RWPE1 (cell line): ENCODE measurements at regions not wholly inside any gene's neighbourhood (a gene's known extent, or its start where the extent isn't known, plus 50 kb on each side); places are given as distances from the start of the nearest gene placed in this dataset.

Experiments used
- CTCF ChIA-PET: fragments of 350-600 bp; sonication (Branson Sonifier 250); formaldehyde crosslinking; extraction: SDS; loops from one replicate; lab custom pipeline; 2021; lab: Yijun Ruan, JAX
- POLR2A ChIA-PET: fragments of 400-600 bp; formaldehyde crosslinking; extraction: SDS; loops from one replicate; lab custom pipeline; 2020; ENCODE audit warnings: antibody characterized with exemption; ENCODE audit not compliant: low non-redundant PET; lab: Yijun Ruan, JAX
- DNase-seq: peaks from one replicate; pipeline ENCODE4 v3.0.0; 2012; ENCODE audit warnings: low spot score
- H3K27ac ChIP-seq: fragments of 450-650 bp; 2 replicates; pipeline ENCODE4 v1.5.1; 2017
- CTCF ChIP-seq: fragments of 450-650 bp; conservative IDR thresholded peaks from 2 replicates; pipeline ENCODE4 v1.5.1; 2017; ENCODE audit warnings: low read depth, mild to moderate bottlenecking

- POLR2A ChIA-PET: no interaction called here
- no peak for TF ChIP-seq CTCF
- CTCF ChIA-PET: no interaction called here
- H3K27ac ChIP-seq: no peak overlapping the region
- no peak for DNase-seq
Observed at GRCh38 chr5:165559645-165560044, 2054.2 kb downstream of the MAT2B start.

- ChIA-PET POLR2A (no interaction called here), CTCF (no interaction called here)
- TF ChIP-seq CTCF: no peak
- H3K27ac ChIP-seq: no peak overlapping the region
- no peak for DNase-seq
Observed at GRCh38 chr5:165560648-165561047, 2055.2 kb downstream of the MAT2B start.

- POLR2A ChIA-PET: interaction anchor here (0.6 kb wide), 1 partner anchor 15 kb away, joined by 3 read pairs; no protein-coding TSS in a partner anchor
- H3K27ac ChIP-seq: no peak overlapping the region
- TF ChIP-seq CTCF: no peak
- CTCF ChIA-PET: interaction anchor here (0.6 to 1.2 kb wide), 4 partner anchors 11 to 1075 kb away, joined by 3 to 6 read pairs (median 4); no protein-coding TSS in a partner anchor
- no peak for DNase-seq
Observed at GRCh38 chr5:165565911-165566310, 2060.5 kb downstream of the MAT2B start.

- no peak for TF ChIP-seq CTCF
- ChIA-PET POLR2A (no interaction called here), CTCF (no interaction called here)
- no peak overlapping the region for H3K27ac ChIP-seq
- DNase-seq: no peak
Observed at GRCh38 chr5:165569551-165569950, 2064.1 kb downstream of the MAT2B start.

GRCh38 chr5:165573445-165573844, 2068.0 kb downstream of the MAT2B start:
- peak; percentile 20 for DNase-seq
- H3K27ac ChIP-seq: no peak overlapping the region
- no peak for TF ChIP-seq CTCF
- POLR2A ChIA-PET: no interaction called here
- CTCF ChIA-PET: no interaction called here

GRCh38 chr5:165574100-165574499, 2068.7 kb downstream of the MAT2B start:
- TF ChIP-seq CTCF: no peak
- POLR2A ChIA-PET: no interaction called here
- no peak overlapping the region for H3K27ac ChIP-seq
- no peak for DNase-seq
- CTCF ChIA-PET: no interaction called here
